HG03439 (cell line): ENCODE measurements at regions not wholly inside any gene's neighbourhood (a gene's known extent, or its start where the extent isn't known, plus 50 kb on each side); places are given as distances from the start of the nearest gene placed in this dataset.
"Not testable (repeated sequence)": the region's sequence is repeated elsewhere in the genome, so short reads cannot be mapped to it uniquely, and the experiment has no call there.

Experiments used
- ATAC-seq: cut with Tn5 transposase; IDR thresholded peaks from one replicate; pipeline ENCODE4 v1.9.1; 2021; ENCODE audit warnings: mild to moderate bottlenecking, moderate library complexity; ENCODE audit not compliant: unreplicated experiment

DNA sequence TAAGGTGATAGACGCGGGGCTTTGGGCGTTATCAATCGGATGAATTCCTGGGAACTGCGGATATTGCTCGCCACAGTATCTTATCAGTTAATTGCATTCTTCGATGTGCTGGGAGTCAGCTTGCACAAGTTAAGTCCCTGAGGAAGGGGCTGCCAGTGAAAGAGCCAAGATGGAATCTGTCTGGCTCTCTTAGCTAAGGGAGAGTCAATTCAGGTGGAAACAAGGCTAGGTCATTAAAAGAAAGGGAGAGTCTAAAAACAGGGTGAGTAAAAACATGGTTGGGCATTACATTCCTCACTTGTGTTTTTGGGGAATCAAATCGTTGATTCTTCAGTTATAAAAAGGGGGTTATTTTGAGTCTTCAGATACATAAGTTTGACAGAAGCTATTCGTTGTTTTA is 196.2 kb downstream of the OTOP1 start:
- ATAC-seq = not testable (repeated sequence)

DNA sequence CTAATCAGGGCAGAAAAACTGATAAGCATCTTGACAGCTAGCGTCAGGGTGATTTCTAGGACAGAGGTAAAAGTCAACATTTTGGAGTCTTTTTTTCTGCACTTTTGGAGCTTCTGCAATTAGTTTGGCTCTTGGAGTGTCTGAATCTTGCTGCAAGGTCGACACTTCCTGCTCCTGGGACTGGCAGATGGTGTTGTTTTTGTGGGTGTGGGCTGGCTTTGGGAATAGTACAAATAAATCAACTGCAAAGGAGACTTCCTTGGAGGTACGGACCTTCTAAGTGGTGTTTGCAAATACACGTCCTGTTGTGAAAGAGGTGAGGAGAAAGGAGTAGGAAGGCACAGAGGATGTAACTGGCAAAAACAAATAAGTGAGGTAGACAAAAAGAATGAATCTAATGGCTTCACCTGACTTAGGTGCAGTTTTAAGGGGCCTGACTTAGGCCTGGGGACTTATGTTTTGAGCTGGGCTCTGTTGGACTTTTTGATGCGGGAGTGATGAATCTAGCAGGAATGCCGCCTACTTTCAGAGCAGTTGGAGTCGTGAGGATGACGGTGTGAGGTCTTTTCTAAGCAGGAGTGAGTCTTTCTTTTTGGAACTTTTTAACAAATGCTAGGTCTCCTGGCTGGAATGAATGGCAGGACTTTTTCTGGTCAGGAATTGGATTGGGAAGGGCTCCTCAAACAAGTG is 195.1 kb downstream of the OTOP1 start:
- not testable (repeated sequence) for ATAC-seq

DNA sequence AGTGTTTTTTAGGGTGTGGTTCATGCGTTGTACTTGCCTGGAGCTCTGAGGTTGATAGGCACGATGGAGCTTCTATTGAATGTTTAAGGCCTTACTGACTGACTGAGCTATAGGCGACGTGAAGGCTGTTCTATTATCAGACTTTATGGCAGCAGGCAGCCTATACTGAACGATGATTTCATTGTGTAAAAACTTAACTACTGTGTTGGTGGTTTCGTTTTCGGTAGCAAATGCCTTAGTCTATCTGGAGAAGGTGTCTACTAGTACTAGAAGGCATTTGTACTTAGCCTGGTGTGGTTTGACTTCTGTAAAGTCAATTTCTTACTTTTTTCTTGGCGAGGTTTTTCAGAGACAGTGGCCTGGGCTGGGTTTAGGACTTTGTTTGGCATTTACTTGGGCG is 194.4 kb downstream of the OTOP1 start:
- not testable (repeated sequence) for ATAC-seq

DNA sequence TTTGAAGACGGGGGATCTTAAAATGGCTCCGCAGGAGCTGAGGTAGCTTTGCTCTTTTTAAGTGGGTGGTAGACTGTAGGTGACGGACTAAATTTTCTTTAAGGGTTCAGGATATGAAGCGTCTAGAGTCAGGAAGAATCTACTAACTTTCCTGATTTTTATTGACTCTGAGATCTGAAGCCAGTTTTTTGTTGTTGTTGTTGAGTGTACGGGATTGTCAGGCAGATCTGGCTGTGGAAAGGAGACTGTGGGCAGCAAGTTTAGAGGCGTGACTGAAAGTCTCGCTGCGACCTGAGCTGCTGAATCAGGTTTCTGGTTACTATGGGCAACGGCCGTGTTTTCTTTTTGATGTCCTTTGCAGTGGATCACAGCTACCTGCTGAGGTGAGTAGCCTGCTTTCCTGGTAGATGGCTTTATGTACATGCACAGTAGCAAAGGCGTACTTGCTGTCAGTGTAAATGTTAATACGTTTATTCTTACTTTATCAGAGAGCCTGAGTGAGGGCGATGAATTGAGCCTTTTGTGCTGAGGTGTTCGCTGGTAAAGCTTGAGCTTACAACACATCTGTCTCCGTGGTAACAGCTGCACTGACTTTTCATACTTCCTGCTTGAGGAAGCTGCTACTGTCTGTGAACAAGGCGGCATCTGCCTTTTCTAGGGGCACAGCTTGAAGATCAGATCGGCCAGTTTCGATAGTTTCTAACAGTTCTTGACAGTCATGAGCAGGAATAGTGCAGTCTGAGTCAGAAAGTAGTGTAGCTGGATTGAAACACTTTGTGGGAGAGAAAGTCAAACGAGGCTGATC is 193.7 kb downstream of the OTOP1 start:
- not testable (repeated sequence) for ATAC-seq

DNA sequence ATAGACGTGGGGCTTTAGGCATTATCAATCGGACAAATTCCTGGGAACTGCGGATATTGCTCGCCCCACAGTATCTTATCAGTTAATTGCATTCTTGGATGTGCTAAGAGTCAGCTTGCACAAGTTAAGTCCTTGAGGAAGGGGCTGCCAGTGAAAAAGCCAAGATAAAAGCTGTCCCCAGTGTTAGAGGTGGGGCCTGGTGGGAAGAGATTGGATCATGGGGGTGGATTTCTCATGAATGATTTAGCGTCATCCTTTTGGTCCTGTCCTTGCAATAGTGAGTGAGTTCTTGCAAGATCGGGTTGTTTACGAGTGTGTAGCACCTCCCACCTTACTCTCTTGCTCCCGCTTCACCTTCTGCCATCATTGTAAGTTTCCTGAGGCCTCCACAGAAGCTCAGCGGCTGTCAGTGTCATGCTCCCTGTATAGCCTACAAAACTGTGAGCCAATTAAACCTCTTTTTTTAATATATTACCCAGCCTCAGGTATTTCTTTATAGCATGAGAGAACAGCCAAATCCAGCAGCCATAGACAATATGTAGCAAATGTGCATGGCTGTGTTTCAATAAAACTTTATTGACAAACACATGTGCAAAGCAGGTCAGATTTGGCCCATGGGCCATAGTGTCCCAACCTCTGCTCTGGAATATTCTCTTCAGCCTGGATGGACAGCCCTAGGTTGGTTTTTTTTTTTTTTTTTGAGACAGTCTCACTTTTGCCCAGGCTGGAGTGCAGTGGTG is 189.2 kb downstream of the OTOP1 start:
- ATAC-seq = not testable (repeated sequence)

DNA sequence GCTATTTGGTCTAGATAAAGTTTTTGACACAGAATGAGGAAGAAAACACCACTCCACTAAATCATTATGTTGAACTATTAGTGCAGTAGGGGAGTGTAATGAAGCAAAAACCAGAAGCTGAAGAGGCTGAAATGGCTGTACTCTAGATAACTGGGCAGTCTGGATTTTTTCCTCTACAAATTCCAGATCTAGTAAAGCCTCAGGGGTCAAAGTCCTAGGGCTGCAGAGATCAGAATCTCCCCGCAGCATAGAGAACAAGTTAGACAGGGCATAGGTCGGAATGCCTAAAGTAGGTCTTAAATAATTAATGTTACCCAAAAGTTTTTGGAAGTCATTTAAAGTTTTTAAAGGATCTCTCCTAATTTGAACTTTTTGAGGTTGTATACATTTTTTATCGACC is 180.9 kb downstream of the OTOP1 start:
- not testable (repeated sequence) for ATAC-seq

DNA sequence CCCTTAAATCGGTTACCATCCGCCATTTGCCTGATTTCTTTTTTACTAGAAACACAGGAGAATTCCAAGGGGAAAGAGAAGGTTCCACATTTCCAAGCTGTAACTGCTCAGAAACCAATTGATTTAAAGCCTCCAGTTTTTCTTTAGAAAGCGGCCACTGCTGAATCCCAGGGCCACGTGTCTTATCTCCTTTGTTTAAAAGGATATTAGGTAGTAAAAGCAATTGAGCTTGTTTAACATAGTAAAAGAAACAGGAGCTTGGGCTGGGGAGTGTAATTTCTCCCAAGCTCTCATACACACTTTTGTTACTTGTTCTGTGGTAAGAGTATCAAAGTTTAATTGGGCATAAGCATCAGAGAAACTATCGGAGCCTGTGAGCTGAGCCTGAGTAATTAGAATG is 180.0 kb downstream of the OTOP1 start:
- not testable (repeated sequence) for ATAC-seq

DNA sequence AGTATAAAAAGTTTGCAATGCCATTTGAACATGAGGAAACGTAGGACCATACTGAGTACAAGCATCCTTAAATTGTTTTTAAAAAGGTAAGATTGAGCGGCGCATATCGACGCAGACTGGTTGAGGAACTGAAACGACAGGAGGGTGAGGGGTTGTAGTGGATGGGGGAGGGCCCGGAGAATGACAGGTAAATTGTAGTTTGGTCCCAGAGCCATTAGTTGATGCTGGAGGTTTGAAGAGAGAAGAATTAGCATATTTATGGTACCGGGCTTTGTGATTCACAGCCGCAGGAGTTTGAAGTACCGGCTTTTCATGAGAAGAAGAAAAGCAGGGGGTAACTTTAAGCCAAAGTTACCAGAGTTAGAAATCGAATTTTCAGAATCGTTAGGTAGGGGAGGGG is 179.5 kb downstream of the OTOP1 start:
- not testable (repeated sequence) for ATAC-seq

DNA sequence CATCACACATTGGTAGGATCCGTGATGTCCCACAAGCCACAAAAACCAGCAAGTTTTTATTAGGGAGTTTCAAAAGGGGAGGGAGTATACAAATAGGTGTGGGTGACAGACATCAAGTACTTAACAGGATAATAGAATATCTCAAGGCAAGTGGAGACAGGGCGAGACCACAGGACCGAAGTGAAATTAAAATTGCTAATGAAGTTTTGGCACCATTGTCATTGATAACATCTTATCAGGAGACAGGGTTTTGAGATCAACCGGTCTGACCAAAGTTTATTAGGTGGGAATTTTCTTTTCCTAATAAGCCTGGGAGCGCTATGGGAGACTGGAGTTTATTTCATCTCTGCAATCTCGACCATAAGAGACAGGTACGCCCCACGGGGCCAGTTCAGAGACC is 178.5 kb downstream of the OTOP1 start:
- ATAC-seq = not testable (repeated sequence)

DNA sequence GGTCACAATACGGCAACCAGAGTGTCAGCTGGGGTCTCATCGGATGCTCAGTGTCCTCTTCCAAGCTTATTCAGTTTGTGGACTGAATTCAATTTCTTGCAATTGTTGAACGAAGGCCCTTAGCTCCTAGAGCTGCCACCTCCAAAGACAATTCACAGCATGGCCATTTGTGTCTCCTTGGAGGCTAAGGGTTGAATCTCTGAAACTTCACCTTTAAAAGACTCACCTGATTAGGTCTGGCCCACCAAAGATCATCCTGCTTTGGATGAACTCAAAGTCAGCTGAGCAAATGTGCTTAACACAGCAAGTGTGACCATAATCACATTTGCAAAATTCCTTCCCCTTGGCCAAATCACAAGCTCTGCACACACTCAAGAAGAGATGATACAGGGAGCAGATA is 175.9 kb downstream of the OTOP1 start:
- not testable (repeated sequence) for ATAC-seq

DNA sequence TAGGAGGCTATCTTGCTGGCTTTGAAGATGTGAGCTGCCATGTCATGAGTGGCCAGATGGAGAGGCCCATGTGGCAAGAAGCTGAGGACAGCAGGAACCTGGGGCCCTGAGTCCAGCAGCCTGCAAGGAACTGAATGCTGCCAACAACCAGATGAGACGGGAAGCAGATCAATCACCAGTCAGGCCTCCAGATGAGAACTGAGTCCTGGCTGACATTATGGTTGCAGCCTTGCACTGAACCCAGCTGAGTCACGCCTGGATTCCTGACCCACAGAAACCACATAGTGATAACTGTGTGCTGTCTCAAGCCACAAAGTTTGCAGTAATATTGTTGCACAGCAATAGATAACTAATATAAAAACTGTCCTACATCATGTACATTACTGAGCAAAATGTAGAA is 173.8 kb downstream of the OTOP1 start:
- ATAC-seq = not testable (repeated sequence)

DNA sequence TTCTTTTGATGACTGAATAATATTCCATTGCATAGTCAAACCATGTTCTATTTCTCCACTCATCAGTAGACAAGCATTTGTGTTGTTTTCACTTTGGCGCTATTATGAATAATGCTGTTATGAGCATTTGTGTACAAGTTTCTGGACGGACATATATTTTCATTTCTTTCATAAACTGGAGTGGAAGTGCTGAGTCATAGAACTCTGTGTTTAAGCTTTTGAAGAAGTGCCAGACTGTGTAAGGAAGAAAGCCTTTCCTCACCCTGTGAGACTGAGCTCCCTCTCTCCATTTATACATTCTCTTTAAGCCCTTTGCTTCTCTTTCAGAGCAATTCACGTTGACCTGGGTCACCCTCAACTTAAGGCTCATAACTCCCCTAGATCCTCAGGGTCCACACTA is 169.5 kb downstream of the OTOP1 start:
- ATAC-seq = not testable (repeated sequence)

DNA sequence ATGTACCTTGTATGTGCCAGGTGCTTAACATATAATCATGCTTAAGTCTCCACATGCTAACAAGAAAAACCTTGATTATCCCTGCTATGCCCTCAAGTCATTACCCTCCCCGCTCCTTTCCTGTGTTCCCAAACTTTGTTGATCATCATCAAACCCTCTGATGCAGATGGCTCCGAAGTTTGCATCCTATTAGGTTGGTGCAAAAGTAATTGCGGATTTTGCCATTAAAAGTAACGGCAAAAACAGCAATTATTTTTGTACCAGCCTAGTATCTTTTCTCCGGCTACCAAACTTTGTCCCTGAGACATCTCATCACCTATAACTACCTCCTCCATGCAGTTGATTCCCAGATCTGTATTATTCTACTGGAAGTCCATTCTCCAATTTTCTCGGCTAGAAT is 142.6 kb downstream of the OTOP1 start:
- not testable (repeated sequence) for ATAC-seq

DNA sequence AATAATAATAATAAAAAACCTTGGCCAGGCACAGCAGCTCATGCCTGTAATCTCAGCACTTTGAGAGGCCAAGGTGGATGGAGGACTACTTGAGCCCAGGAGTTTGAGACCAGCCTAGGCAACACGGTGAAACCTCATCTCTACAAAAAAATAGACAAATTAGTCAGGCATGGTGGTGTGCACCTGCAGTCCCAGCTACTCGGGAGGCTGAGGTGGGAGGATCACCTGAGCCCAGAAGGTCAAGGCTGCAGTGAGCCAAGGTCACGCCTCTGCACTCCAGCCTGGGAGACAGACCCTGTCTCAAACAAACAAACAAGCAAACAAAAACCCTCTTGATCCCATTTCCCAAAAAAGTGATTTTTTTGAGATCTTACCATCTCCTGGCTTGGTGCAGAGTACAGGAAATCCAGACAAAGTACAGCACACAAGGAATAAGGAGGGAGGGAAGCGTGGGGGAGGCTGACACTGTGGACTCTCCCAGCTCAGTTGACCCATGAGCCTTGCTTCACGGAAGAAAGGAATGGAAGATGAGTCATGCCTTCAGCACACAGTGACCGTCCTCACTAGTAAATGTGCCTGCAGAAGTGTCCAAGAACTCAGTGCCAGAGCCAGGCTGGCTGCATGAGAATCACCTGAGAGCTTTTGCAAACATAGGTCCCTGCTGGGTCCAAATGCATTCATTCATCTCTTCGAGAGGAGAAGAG is 136.9 kb downstream of the OTOP1 start:
- not testable (repeated sequence) for ATAC-seq

DNA sequence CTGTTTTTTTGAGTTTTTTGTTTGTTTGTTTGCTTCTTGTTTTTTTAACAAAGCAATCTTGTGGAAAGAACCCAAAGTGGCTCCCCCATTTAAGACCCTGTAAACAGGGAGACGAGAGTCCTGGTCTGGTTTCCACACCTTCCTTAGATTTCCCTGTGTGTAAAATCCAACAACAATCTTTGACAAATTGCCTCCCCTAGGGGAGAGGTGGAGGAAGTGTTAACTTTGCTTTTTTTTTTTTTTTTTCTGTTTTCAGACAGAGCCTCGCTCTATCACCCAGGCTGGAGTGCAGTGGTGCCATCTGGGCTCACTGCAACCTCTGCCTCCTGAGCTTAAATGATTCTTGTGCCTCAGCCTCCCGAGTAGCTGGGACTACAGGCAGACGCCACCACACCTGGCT is 136.0 kb downstream of the OTOP1 start:
- not testable (repeated sequence) for ATAC-seq

DNA sequence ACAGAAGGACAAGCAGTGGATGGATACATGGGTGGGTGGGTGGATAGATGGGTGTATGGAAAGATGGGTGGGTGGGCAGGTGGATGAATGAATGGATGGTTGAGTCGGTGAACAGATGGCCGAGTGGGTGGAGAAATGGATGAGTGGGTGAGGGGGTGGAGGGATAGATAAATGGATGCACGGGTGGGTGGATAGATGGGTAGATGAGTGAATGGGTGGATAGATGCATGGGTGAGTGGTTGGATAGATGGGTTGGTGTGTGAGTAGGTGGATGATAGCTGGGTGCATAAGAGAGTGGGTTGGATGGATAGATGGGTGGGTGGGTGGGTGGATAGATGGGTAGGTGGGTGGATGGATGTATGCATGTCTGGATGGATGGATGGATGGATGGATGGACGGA is 134.6 kb downstream of the OTOP1 start:
- ATAC-seq = not testable (repeated sequence)

DNA sequence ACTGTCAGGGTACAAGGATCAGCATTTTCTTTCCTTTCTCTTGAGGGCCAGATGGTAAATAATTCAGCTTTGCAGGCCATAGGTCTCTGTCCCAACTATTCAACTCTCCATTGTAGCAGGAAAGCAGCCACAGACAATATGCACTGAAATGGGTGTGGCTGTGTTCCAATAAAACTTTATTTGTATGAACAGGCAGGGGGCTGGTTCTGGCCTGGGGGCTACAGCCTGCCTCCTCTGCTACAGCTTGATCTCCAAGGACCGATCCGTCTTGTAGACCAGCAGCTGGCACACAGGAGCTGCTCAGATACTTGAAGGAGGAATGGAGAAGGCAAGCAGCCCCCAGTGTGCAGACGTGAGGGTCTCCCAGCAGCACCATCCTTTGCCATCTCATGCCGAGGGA is 127.1 kb downstream of the OTOP1 start:
- not testable (repeated sequence) for ATAC-seq

DNA sequence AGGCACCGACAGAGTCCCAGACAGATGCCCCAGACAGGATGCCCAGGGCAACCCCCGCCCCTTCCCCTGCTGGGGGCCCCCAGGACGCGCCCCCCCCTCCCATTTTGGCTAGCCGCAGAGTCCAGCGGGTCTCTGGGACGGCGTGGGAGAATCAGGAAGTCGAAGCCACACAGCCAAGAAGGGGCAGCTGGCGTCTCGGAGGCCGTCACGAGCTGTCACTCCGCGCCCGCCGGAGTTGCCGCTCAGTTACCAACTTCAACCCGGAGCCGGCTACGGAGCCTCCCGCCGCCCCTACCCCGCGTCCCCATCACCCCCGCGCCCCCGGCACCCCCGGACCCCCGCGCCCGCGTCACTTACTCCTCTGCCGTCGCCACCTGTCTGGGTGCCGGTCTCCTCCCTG is 119.8 kb downstream of the OTOP1 start:
- ATAC-seq = not testable (repeated sequence)

DNA sequence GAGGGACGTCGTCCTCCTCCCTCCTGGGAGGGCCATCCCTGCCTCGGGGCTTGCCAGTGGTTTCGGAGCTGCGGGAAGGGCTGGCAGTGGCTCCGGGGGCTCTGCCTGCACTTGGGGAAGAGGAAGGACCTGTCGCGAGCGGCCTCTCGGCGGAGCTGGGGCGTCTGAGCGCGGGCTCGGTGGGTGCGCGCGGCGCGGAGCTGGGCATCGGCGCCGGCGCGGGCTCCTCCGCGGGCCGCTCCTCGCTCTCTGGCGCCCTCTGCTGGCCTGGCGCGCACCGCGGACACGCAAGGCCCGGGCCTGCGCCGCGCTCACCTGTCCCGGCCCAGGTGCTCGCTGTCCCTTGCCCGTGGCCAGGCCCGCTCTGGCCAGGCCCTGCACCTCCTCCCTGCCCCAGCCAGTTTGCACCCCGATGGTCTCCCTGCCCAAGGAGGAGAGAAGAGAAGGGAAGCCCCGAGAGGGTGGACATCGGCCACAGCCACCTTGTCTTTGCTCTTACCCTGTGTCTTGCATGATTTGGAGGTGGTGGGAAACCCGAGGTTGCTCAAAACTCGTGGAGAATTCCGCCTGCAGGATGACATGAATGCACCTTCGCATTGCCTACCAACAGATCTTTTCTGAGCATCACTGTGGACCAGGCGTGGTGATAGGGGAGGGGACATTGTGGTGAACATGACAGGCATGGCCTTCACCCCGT is 119.2 kb downstream of the OTOP1 start:
- not testable (repeated sequence) for ATAC-seq

DNA sequence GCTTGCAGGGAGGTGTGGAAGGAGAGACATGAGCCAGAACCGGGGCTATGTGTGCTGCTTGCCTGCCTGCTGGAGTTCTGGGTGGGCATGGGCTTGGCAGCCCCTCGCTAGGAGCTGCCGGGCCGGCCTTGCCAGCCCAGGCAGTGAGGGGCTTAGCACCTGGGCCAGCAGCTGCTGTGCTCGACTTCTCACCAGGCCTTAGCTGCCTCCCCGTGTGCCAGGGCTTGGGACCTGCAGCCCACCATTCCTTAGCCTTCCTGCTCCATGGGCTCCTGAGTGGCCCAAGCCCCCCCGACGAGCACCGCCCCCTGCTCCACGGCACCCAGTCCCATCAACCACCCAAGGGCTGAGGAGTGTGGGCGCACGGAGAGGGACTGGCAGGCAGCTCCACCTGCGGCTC is 111.3 kb downstream of the OTOP1 start:
- not testable (repeated sequence) for ATAC-seq
